Spleen (tissue), 7 donors: ENCODE measurements at regions not wholly inside any gene's neighbourhood (a gene's known extent, or its start where the extent isn't known, plus 50 kb on each side); places are given as distances from the start of the nearest gene placed in this dataset.

Experiments used
- POLR2AphosphoS5 ChIP-seq, 3 donors: sonication (generic); formaldehyde crosslinking; IDR thresholded peaks; one replicate each; pipeline ENCODE4 v1.5.1; 2017; ENCODE audit warnings: antibody characterized with exemption in 3 of 3
- TF ChIP-seq, protein P1 (sequence below), 11 experiments: fragments of 200-600 bp in 7 of 11; fragments of 450-650 bp in 4 of 11; sonication (generic) in 4 of 11; IDR thresholded peaks in 8 of 11; conservative IDR thresholded peaks in 3 of 11; 1 replicate in 7 of 11; 2 replicates in 4 of 11; pipeline versions ENCODE4 v1.4.0 to v1.8.0; 2016 to 2021; ENCODE audit warnings: antibody characterized with exemption in 11 of 11, inconsistent platforms in 4 of 11, mild to moderate bottlenecking in 1 of 11
- donor health status: DM: no; HTN: no; CAD: no; lungs with moderate emphysema.
- donor health status: DM: no; HTN: no; CAD: no.
- donor health status: DM: no; HTN: no; CAD: no.

DNA sequence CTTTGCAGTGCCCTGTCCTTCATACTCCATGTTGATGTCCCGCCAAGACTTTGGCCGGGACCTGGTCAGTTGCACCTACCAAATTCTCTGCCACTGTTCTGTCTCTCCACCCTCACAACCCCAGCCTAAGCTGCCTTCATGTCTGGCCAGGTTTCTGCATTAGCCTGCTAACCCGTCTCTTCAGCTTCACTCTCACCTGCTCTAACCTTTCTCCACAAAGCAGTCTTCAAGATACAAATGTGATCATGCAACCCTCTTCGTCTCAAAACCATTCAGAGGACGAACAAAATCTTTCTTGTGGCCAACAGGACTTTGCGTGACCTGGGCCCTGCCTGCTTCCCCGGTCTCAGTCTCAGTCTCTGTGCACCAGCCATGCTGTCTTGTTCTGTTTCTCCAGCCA lies 148.2 kb downstream of the WSCD1 start:
- TF ChIP-seq, protein P1, sequence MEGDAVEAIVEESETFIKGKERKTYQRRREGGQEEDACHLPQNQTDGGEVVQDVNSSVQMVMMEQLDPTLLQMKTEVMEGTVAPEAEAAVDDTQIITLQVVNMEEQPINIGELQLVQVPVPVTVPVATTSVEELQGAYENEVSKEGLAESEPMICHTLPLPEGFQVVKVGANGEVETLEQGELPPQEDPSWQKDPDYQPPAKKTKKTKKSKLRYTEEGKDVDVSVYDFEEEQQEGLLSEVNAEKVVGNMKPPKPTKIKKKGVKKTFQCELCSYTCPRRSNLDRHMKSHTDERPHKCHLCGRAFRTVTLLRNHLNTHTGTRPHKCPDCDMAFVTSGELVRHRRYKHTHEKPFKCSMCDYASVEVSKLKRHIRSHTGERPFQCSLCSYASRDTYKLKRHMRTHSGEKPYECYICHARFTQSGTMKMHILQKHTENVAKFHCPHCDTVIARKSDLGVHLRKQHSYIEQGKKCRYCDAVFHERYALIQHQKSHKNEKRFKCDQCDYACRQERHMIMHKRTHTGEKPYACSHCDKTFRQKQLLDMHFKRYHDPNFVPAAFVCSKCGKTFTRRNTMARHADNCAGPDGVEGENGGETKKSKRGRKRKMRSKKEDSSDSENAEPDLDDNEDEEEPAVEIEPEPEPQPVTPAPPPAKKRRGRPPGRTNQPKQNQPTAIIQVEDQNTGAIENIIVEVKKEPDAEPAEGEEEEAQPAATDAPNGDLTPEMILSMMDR (IDR thresholded peaks at IDR 0.05 in 8 of 11, conservative IDR thresholded peaks at IDR 0.05 in 3 of 11) = no peak
- TF ChIP-seq POLR2AphosphoS5 (IDR thresholded peaks at IDR 0.05) = no peak
